ENCODE measurements at regions not wholly inside any gene's neighbourhood (a gene's known extent, or its start where the extent isn't known, plus 50 kb on each side); places are given as distances from the start of the nearest gene placed in this dataset.

- Histone ChIP-seq H3K27me3 (no peaks in the 10 kb centered on the region), H3K4me1 (no peaks in the 10 kb centered on the region), H3K36me3 (no peaks in the 10 kb centered on the region), H3K27ac (no peak overlapping the region), H3K4me3 (no peak overlapping the region), H3K9me3 (no peaks in the 10 kb centered on the region)
- intact Hi-C loops (cut with DNase I): no loop called here
- TF ChIP-seq POLR2A (IDR thresholded peaks at IDR 0.05) (no peak), POLR2AphosphoS5 (IDR thresholded peaks at IDR 0.05; ENCODE audit: insufficient read depth in 1 of 2, low read depth in 1 of 2) (no peak), CTCF (IDR thresholded peaks at IDR 0.05) (no peak)
- no peak for DNase-seq (ENCODE audit: extremely low spot score in 2 of 2)
These were observed 136.9 kb downstream of the MAIP1 start for GRCh38 chr2:200092235-200092634.

- intact Hi-C loops (cut with DNase I): no loop called here
- DNase-seq (ENCODE audit: extremely low spot score in 2 of 2): no peak
- H3K27me3 ChIP-seq: no peaks in the 10 kb centered on the region
- TF ChIP-seq POLR2AphosphoS5 (IDR thresholded peaks at IDR 0.05; ENCODE audit: insufficient read depth in 1 of 2, low read depth in 1 of 2) (no peak), CTCF (IDR thresholded peaks at IDR 0.05) (no peak), POLR2A (IDR thresholded peaks at IDR 0.05) (no peak)
- no peak overlapping the region for H3K4me3 ChIP-seq
- no peaks in the 10 kb centered on the region for H3K36me3 ChIP-seq
- H3K27ac ChIP-seq: no peak overlapping the region
- H3K4me1 ChIP-seq: no peaks in the 10 kb centered on the region
- no peaks in the 10 kb centered on the region for H3K9me3 ChIP-seq
These were observed 140.1 kb downstream of the MAIP1 start for GRCh38 chr2:200095436-200095835.

GRCh38 chr2:200099256-200099655, 143.9 kb downstream of the MAIP1 start:
- no peaks in the 10 kb centered on the region for H3K27me3 ChIP-seq
- no peaks in the 10 kb centered on the region for H3K36me3 ChIP-seq
- H3K27ac ChIP-seq: no peak overlapping the region
- H3K4me3 ChIP-seq: no peak overlapping the region
- DNase-seq (ENCODE audit: extremely low spot score in 2 of 2): no peak
- no peaks in the 10 kb centered on the region for H3K9me3 ChIP-seq
- no peaks in the 10 kb centered on the region for H3K4me1 ChIP-seq
- intact Hi-C loops (cut with DNase I): no loop called here
- no peak for TF ChIP-seq POLR2A (IDR thresholded peaks at IDR 0.05)
- TF ChIP-seq CTCF (IDR thresholded peaks at IDR 0.05): no peak
- TF ChIP-seq POLR2AphosphoS5 (IDR thresholded peaks at IDR 0.05; ENCODE audit: insufficient read depth in 1 of 2, low read depth in 1 of 2): no peak

- H3K36me3 ChIP-seq: no peaks in the 10 kb centered on the region
- intact Hi-C loops (cut with DNase I): no loop called here
- H3K27me3 ChIP-seq: no peaks in the 10 kb centered on the region
- no peak overlapping the region for H3K4me3 ChIP-seq
- H3K4me1 ChIP-seq: no peaks in the 10 kb centered on the region
- no peaks in the 10 kb centered on the region for H3K9me3 ChIP-seq
- H3K27ac ChIP-seq: no peak overlapping the region
- TF ChIP-seq POLR2A (IDR thresholded peaks at IDR 0.05) (no peak), POLR2AphosphoS5 (IDR thresholded peaks at IDR 0.05; ENCODE audit: insufficient read depth in 1 of 2, low read depth in 1 of 2) (no peak), CTCF (IDR thresholded peaks at IDR 0.05) (no peak)
- no peak for DNase-seq (ENCODE audit: extremely low spot score in 2 of 2)
These were observed 144.6 kb downstream of the MAIP1 start for GRCh38 chr2:200100027-200100426.

GRCh38 chr2:200101922-200102321, 146.5 kb downstream of the MAIP1 start:
- H3K27ac ChIP-seq: no peak overlapping the region
- no peaks in the 10 kb centered on the region for H3K4me1 ChIP-seq
- no peak for DNase-seq (ENCODE audit: extremely low spot score in 2 of 2)
- H3K4me3 ChIP-seq: no peak overlapping the region
- intact Hi-C loops (cut with DNase I): no loop called here
- no peak for TF ChIP-seq CTCF (IDR thresholded peaks at IDR 0.05)
- H3K9me3 ChIP-seq: no peaks in the 10 kb centered on the region
- no peaks in the 10 kb centered on the region for H3K36me3 ChIP-seq
- no peaks in the 10 kb centered on the region for H3K27me3 ChIP-seq
